ENCODE measurements at regions not wholly inside any gene's neighbourhood (a gene's known extent, or its start where the extent isn't known, plus 50 kb on each side); places are given as distances from the start of the nearest gene placed in this dataset.

GRCh38 chr18:51614033-51614432 is 416.6 kb upstream of the MEX3C start (continued):
- TF ChIP-seq USF2 (IDR thresholded peaks at IDR 0.05): no peak
- TF ChIP-seq GATA3 (IDR thresholded peaks at IDR 0.05; ENCODE audit: borderline replicate concordance): peak; percentile 89; the same call in 1 of the 2 replicates
- peak; percentile 82 to 89; a peak in 3 of 5 replicates for TF ChIP-seq EP300 (IDR thresholded peaks at IDR 0.05)
- TF ChIP-seq HEYL (CRISPR knock-in tag; IDR thresholded peaks at IDR 0.05): no peak
- no peak for TF ChIP-seq POLR2A (IDR thresholded peaks at IDR 0.05; ENCODE audit: low read length)
- peak; percentile 23; the same call in 1 of the 2 replicates for TF ChIP-seq PBX3 (IDR thresholded peaks at IDR 0.05)
- TF ChIP-seq MAX (IDR thresholded peaks at IDR 0.05): peak; percentile 76; the same call in 1 of the 2 replicates
- no peak for TF ChIP-seq HOXA7 (CRISPR knock-in tag; IDR thresholded peaks at IDR 0.05)
- no peak for TF ChIP-seq EHF (CRISPR knock-in tag; IDR thresholded peaks at IDR 0.05)

- TF ChIP-seq KDM1A (IDR thresholded peaks at IDR 0.05; ENCODE audit: low read depth) (no peak), MAX (IDR thresholded peaks at IDR 0.05) (no peak), JUN (IDR thresholded peaks at IDR 0.05) (no peak), PHF8 (IDR thresholded peaks at IDR 0.05; ENCODE audit: borderline replicate concordance, low read depth) (no peak), KDM5A (IDR thresholded peaks at IDR 0.05) (no peak), CEBPB (IDR thresholded peaks at IDR 0.05) (no peak), FOSB (CRISPR knock-in tag; IDR thresholded peaks at IDR 0.05) (no peak), CTCF (IDR thresholded peaks at IDR 0.05) (no peak), BHLHE40 (IDR thresholded peaks at IDR 0.05; ENCODE audit: low read depth, low read length) (no peak), EHF (CRISPR knock-in tag; IDR thresholded peaks at IDR 0.05) (no peak), ZNF302 (CRISPR knock-in tag; IDR thresholded peaks at IDR 0.05) (no peak), ZC3H11A (IDR thresholded peaks at IDR 0.05) (no peak), TFCP2L1 (CRISPR knock-in tag; IDR thresholded peaks at IDR 0.05) (no peak), HOXB5 (CRISPR knock-in tag; IDR thresholded peaks at IDR 0.05) (no peak), JUNB (IDR thresholded peaks at IDR 0.05) (no peak)
- ChIA-PET POLR2A (interaction anchor here (1.5 kb wide), 1 partner anchor 417 kb away, joined by 18 read pairs; the partner anchor contains the start of gene MEX3C), CTCF (interaction anchor here (0.6 kb wide), 1 partner anchor 517 kb away, joined by 3 read pairs; no protein-coding TSS in a partner anchor)
- Histone ChIP-seq H3K9me3 (no peaks in the 10 kb centered on the region), H3K27ac (peak overlapping the region; percentile 82 to 88), H3K4me3 (no peak overlapping the region), H3K4me2 (peak overlapping the region; percentile 71), H3K4me1 (peaks cover 50% of the 10 kb centered on the region)
- no peak for FAIRE-seq
- WGBS (ENCODE audit: missing lambda C conversion rate): 49% methylated on average over 6 of the region's 7 CpGs
- DNase-seq (ENCODE audit: low read depth in 1 of 2, low spot score in 1 of 2): peak; percentile 13 to 64
- peak; percentile 33 to 57; a peak in 3 of 6 replicates for ATAC-seq
Observed at GRCh38 chr18:51614967-51615571, 417.6 kb upstream of the MEX3C start.

- POLR2A ChIA-PET: interaction anchor here (0.7 to 1.9 kb wide), 2 partner anchors 296 to 420 kb away, joined by 3 to 8 read pairs; partner anchors contain the start of gene MEX3C
- no peak overlapping the region for H3K4me3 ChIP-seq
- no peak for FAIRE-seq
- DNase-seq (ENCODE audit: low read depth in 1 of 2, low spot score in 1 of 2): peak; percentile 40 to 77
- no peaks in the 10 kb centered on the region for H3K9me3 ChIP-seq
- peak overlapping the region; percentile 82 to 88 for H3K27ac ChIP-seq
- WGBS (ENCODE audit: missing lambda C conversion rate): 3% methylated on average over 3 of the region's 4 CpGs
- CTCF ChIA-PET: interaction anchor here (0.7 kb wide), 2 partner anchors 12 to 413 kb away, joined by 3 to 4 read pairs; no protein-coding TSS in a partner anchor
- peak; percentile 65 to 73 for ATAC-seq
- H3K4me2 ChIP-seq: peak overlapping the region; percentile 46
- H3K4me1 ChIP-seq: peaks cover 50% of the 10 kb centered on the region
- TF ChIP-seq RARB (CRISPR knock-in tag; IDR thresholded peaks at IDR 0.05) (no peak), E2F6 (IDR thresholded peaks at IDR 0.05; ENCODE audit: borderline replicate concordance, low read depth) (no peak), ZC3H11A (IDR thresholded peaks at IDR 0.05) (no peak), NFE2L2 (conservative IDR thresholded peaks at IDR 0.05; ENCODE audit: low read length) (no peak), MYC (IDR thresholded peaks at IDR 0.05; ENCODE audit: borderline replicate concordance, low read length) (no peak), GATA3 (IDR thresholded peaks at IDR 0.05; ENCODE audit: borderline replicate concordance) (peak; percentile 24; the same call in 1 of the 2 replicates), KDM1A (IDR thresholded peaks at IDR 0.05; ENCODE audit: low read depth) (no peak), BCL3 (IDR thresholded peaks at IDR 0.05) (0 out of 3 replicates have a peak, but pooled peaks have one; percentile 21), ESRRA (IDR thresholded peaks at IDR 0.05; ENCODE audit: borderline replicate concordance, low read length) (peak; percentile 47; the same call in 1 of the 2 replicates)
Observed at GRCh38 chr18:51617167-51617566, 419.7 kb upstream of the MEX3C start.

Measured in A549 (cell line).